GM19023 (cell line): ENCODE measurements at regions not wholly inside any gene's neighbourhood (a gene's known extent, or its start where the extent isn't known, plus 50 kb on each side); places are given as distances from the start of the nearest gene placed in this dataset.
"Not testable (repeated sequence)": the region's sequence is repeated elsewhere in the genome, so short reads cannot be mapped to it uniquely, and the experiment has no call there.

ENCODE experiments used
- ATAC-seq: cut with Tn5 transposase; IDR thresholded peaks from one replicate; pipeline ENCODE4 v1.9.1; 2021; ENCODE audit warnings: mild to moderate bottlenecking, moderate library complexity; ENCODE audit not compliant: unreplicated experiment

- ATAC-seq, result no peak
Measured at GRCh38 chr13:21228738-21229137, 52.3 kb downstream of the MRPL57 start.

GRCh38 chr13:21229241-21230024 lies 53.0 kb downstream of the MRPL57 start:
- no peak for ATAC-seq

GRCh38 chr13:21230516-21230915 lies 54.1 kb downstream of the MRPL57 start:
- ATAC-seq, result no peak

- ATAC-seq, result no peak
Measured at GRCh38 chr13:21231426-21231940, 55.0 kb downstream of the MRPL57 start.

- no peak for ATAC-seq
Measured at GRCh38 chr13:21232196-21232595, 55.7 kb downstream of the MRPL57 start.

GRCh38 chr13:21232599-21232998 lies 56.1 kb downstream of the MRPL57 start:
- no peak for ATAC-seq

GRCh38 chr13:21233086-21233485 lies 56.6 kb downstream of the MRPL57 start:
- no peak for ATAC-seq

GRCh38 chr13:21234526-21234925 lies 58.1 kb downstream of the MRPL57 start:
- ATAC-seq, result no peak

GRCh38 chr13:21235174-21235573 lies 58.7 kb downstream of the MRPL57 start:
- no peak for ATAC-seq

- no peak for ATAC-seq
Measured at GRCh38 chr13:21237081-21237480, 60.6 kb downstream of the MRPL57 start.

- no peak for ATAC-seq
Measured at GRCh38 chr13:21238267-21238666, 61.8 kb downstream of the MRPL57 start.

- ATAC-seq, result no peak
Measured at GRCh38 chr13:21240586-21240985, 64.1 kb downstream of the MRPL57 start.

- ATAC-seq, result no peak
Measured at GRCh38 chr13:21242236-21242635, 65.8 kb downstream of the MRPL57 start.

- no peak for ATAC-seq
Measured at GRCh38 chr13:21243045-21243897, 66.8 kb downstream of the MRPL57 start.

- not testable (repeated sequence) for ATAC-seq
Measured at GRCh38 chr13:21243898-21244184, 67.4 kb downstream of the MRPL57 start.

- no peak for ATAC-seq
Measured at GRCh38 chr13:21246761-21247452, 70.4 kb downstream of the MRPL57 start.

- ATAC-seq, result no peak
Measured at GRCh38 chr13:21256351-21256761, 79.9 kb downstream of the MRPL57 start.

GRCh38 chr13:21256891-21257290 lies 80.4 kb downstream of the MRPL57 start:
- no peak for ATAC-seq

GRCh38 chr13:21259571-21260455 lies 83.4 kb downstream of the MRPL57 start:
- ATAC-seq, result no peak

GRCh38 chr13:21260561-21261290 lies 84.3 kb downstream of the MRPL57 start:
- ATAC-seq, result not testable (repeated sequence)
